22Rv1 (cell line): ENCODE measurements at regions not wholly inside any gene's neighbourhood (a gene's known extent, or its start where the extent isn't known, plus 50 kb on each side); places are given as distances from the start of the nearest gene placed in this dataset.

Source experiments
- H3K27ac ChIP-seq: fragments of 450-650 bp; 2 replicates; pipeline ENCODE4 v1.5.1; 2017
- ZFX ChIP-seq: fragments of 450-650 bp; IDR thresholded peaks from 2 replicates; pipeline ENCODE4 v1.6.1; 2017; ENCODE audit warnings: antibody characterized with exemption, borderline replicate concordance
- TF ChIP-seq, protein P1 (sequence below): fragments of 450-650 bp; IDR thresholded peaks from 2 replicates; pipeline ENCODE4 v1.5.1; 2017; ENCODE audit warnings: mild to moderate bottlenecking

DNA sequence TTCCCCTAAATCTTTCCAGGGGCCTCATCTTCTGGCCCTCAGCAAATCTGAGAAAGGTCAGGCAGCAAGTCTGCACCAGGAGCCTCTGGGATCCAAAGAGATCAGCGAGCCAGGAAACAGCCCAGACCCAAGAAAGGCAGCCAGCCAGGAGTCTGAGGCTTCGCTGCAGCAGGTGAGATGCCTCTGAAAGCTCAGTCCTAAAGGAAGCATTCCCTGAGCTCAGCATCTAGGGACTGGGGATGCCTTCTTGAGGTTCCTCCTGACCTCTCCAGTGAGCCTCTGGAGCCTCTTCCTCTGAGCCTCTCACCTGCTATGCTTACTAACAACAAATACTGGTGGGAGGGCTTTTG, 118.8 kb upstream of the MAFB start:
- TF ChIP-seq ZFX, result no peak
- TF ChIP-seq, protein P1, sequence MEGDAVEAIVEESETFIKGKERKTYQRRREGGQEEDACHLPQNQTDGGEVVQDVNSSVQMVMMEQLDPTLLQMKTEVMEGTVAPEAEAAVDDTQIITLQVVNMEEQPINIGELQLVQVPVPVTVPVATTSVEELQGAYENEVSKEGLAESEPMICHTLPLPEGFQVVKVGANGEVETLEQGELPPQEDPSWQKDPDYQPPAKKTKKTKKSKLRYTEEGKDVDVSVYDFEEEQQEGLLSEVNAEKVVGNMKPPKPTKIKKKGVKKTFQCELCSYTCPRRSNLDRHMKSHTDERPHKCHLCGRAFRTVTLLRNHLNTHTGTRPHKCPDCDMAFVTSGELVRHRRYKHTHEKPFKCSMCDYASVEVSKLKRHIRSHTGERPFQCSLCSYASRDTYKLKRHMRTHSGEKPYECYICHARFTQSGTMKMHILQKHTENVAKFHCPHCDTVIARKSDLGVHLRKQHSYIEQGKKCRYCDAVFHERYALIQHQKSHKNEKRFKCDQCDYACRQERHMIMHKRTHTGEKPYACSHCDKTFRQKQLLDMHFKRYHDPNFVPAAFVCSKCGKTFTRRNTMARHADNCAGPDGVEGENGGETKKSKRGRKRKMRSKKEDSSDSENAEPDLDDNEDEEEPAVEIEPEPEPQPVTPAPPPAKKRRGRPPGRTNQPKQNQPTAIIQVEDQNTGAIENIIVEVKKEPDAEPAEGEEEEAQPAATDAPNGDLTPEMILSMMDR, result no peak

DNA sequence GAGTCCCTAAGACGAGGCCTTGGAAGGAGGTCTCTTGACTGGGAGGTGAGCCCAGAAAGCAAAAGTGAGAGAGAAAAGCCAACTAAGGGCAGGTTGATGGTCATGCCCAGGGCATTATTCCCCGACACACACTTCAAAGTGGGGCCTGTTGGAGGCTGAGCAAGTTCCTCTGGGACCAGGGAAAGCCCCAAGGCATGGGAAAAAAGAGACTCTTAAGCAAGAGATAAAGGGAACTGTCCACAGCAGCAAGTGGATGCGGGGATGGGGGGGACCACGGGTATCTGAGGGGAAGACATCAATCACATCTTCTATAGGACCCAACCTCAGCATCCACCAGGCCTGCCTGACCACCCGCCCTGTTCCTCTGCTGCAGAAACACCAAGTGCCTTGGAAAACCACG, 119.9 kb upstream of the MAFB start:
- TF ChIP-seq, protein P1, result no peak
- TF ChIP-seq ZFX, result no peak
- no peak overlapping the region for H3K27ac ChIP-seq

More for the DNA sequence above, 118.8 kb upstream of the MAFB start:
- H3K27ac ChIP-seq, result no peak overlapping the region

- H3K27ac ChIP-seq, result no peak overlapping the region
- TF ChIP-seq, protein P1, result no peak
- no peak for TF ChIP-seq ZFX
Observed at GRCh38 chr20:40809361-40809760, 120.3 kb upstream of the MAFB start.

DNA sequence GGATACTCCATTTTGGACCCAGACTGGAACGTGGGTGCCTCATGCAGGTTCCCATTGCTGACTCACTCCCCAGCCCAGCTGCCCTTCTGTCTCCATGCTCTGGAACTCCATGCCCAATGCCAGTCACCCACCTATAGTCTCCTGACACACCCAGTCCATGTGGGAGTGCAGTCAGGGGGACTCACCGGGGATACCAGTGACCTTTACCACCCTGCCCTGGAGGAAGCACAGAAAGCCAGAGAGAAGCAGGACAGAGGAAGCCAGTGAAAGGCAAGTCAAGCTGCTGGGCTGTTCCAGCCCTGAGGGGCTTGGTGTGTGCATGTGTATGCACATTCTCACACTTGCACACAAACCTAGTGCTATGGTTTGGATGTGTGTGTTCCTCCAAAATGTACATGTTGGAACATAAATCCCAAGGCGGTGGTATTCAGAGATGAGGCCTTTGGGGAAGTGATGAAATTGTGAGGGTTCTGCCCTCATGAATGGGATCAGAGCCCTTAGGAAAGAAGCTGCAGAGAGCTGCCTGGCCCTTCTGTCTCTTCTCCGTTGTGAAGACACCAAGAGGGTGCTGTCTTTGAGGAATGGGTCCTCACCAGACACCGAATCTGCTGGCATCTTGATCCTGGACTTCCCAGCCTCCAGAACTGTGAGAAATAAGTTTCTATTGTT, 121.4 kb upstream of the MAFB start:
- no peak for TF ChIP-seq ZFX
- TF ChIP-seq, protein P1, result no peak
- H3K27ac ChIP-seq, result no peak overlapping the region

DNA sequence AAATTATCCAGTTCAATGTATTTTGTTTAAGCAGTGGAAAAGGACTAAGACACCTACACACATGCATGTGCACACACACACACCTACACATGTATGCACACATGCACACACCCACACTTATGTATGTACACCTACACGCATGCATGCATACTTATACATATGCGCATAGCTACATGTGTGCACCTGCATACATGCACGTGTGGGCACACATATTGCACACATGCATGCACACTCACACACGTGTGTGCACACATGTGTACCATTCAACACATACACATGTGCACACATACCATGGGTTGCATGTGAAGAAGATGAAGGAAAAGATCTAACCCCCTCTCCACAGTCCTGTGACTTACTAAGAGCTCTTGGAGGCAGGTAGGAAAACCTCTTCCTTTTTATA, 122.0 kb upstream of the MAFB start:
- TF ChIP-seq ZFX, result no peak
- TF ChIP-seq, protein P1, result no peak
- no peak overlapping the region for H3K27ac ChIP-seq

- no peak overlapping the region for H3K27ac ChIP-seq
Observed at GRCh38 chr20:40811660-40812414, 122.8 kb upstream of the MAFB start.

More at GRCh38 chr20:40811660-40812414, 122.8 kb upstream of the MAFB start:
- TF ChIP-seq, protein P1, result no peak
- TF ChIP-seq ZFX, result no peak
